NCI-H2196 (cell line): ENCODE measurements at regions not wholly inside any gene's neighbourhood (a gene's known extent, or its start where the extent isn't known, plus 50 kb on each side); places are given as distances from the start of the nearest gene placed in this dataset.

Source experiments
- DNase-seq: peaks from one replicate; lab custom pipeline; 2025; ENCODE audit not compliant: unreplicated experiment; lab: John Stamatoyannopoulos, UW

- no peak for DNase-seq
These were observed 58.3 kb downstream of the CXCL12 start for GRCh38 chr10:44326474-44327030.

GRCh38 chr10:44325596-44326307 is 59.1 kb downstream of the CXCL12 start:
- DNase-seq, result no peak

GRCh38 chr10:44325157-44325556 is 59.7 kb downstream of the CXCL12 start:
- peak; percentile 14 for DNase-seq

GRCh38 chr10:44323838-44324237 is 61.1 kb downstream of the CXCL12 start:
- DNase-seq, result no peak

GRCh38 chr10:44322137-44322536 is 62.8 kb downstream of the CXCL12 start:
- no peak for DNase-seq

- no peak for DNase-seq
These were observed 64.1 kb downstream of the CXCL12 start for GRCh38 chr10:44320756-44321155.

GRCh38 chr10:44317856-44318255 is 67.0 kb downstream of the CXCL12 start:
- no peak for DNase-seq

- DNase-seq, result no peak
These were observed 68.0 kb downstream of the CXCL12 start for GRCh38 chr10:44316922-44317215.

- DNase-seq, result no peak
These were observed 68.5 kb downstream of the CXCL12 start for GRCh38 chr10:44316187-44316921.

GRCh38 chr10:44314802-44315460 is 70.0 kb downstream of the CXCL12 start:
- no peak for DNase-seq

- DNase-seq, result no peak
These were observed 71.1 kb downstream of the CXCL12 start for GRCh38 chr10:44313761-44314165.

- no peak for DNase-seq
These were observed 72.5 kb downstream of the CXCL12 start for GRCh38 chr10:44312401-44312800.

- no peak for DNase-seq
These were observed 73.3 kb downstream of the CXCL12 start for GRCh38 chr10:44311563-44312051.

- DNase-seq, result peak; percentile 42
These were observed 73.9 kb downstream of the CXCL12 start for GRCh38 chr10:44310762-44311562.

GRCh38 chr10:44309939-44310761 is 74.7 kb downstream of the CXCL12 start:
- DNase-seq, result no peak

GRCh38 chr10:44309361-44309760 is 75.5 kb downstream of the CXCL12 start:
- no peak for DNase-seq

GRCh38 chr10:44308935-44309334 is 76.0 kb downstream of the CXCL12 start:
- no peak for DNase-seq

- no peak for DNase-seq
These were observed 77.2 kb downstream of the CXCL12 start for GRCh38 chr10:44307691-44308090.

GRCh38 chr10:44306762-44307161 is 78.1 kb downstream of the CXCL12 start:
- no peak for DNase-seq

GRCh38 chr10:44306147-44306710 is 78.7 kb downstream of the CXCL12 start:
- DNase-seq, result no peak
